Activated CD8-positive, alpha-beta memory T cell treated with anti-CD3 and anti-CD28 coated beads, Interleukin-2, amount 50 U/mL, for 24 hours (primary cell): ENCODE measurements at regions not wholly inside any gene's neighbourhood (a gene's known extent, or its start where the extent isn't known, plus 50 kb on each side); places are given as distances from the start of the nearest gene placed in this dataset.
"Not testable (repeated sequence)": the region's sequence is repeated elsewhere in the genome, so short reads cannot be mapped to it uniquely, and the experiment has no call there.

Source experiments
- DNase-seq: peaks from one replicate; pipeline ENCODE4 v3.0.0-alpha.2; 2020; ENCODE audit errors: extremely low read depth

- no peak for DNase-seq
These were observed 916.4 kb downstream of the UQCRFS1 start for GRCh38 chr19:28296506-28296905.

DNA sequence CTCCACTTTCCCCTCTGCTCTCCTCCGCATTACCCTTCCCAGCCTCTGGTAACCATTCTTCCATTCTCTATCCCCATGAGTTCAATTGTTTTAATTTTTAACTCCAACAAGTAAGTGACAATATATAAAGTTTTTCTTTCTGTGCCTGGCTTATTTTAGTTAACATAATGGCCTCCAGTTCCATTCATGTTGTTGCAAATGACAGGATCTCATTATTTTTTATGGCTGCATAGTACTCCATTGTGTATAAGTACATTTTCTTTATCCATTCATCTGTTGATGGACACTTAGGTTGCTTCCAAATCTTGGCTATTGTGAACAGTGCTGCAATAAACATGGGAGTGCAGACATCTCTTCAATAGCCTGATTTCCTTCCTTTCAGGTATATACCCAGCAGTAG lies 918.0 kb downstream of the UQCRFS1 start:
- DNase-seq, result not testable (repeated sequence)

DNA sequence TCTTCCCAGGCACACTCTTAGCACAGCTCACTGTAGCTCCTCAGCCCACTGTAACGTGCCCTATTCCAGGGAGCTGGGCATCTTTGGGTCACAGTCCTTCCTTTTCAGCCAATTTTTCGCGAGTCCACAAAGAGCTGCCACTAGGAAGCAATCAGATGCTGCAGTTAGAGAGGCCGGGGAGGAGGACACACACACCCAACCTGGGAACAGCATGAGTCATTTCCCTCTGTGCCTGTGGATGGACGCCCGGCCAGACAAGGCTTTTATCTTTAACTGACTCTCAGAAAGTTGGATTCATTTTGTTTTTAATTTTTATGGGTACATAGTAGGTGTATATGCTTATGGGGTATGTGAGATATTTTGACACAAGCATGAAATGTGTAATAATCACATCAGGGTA lies 918.6 kb downstream of the UQCRFS1 start:
- no peak for DNase-seq

DNA sequence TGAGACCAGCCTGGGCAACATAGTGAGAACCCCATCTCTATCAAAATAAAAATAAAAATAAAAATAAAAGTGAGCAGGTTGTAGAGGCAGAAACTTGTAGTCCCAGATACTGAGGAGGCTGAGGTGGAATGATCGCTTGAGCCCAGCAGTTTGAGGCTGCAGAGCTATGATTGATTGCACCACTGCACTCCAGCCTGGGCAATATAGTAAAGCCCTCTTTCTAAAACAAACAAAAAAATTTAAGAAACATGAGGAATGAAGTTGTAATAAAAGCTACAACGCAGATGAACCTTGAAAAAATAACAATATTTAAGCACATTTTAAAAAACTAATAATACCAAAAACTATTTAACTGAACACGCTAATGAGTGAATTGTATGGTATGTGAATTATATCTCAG lies 919.3 kb downstream of the UQCRFS1 start:
- DNase-seq, result no peak

- no peak for DNase-seq
These were observed 920.0 kb downstream of the UQCRFS1 start for GRCh38 chr19:28292822-28293500.

GRCh38 chr19:28291874-28292273 lies 921.1 kb downstream of the UQCRFS1 start:
- DNase-seq, result no peak

DNA sequence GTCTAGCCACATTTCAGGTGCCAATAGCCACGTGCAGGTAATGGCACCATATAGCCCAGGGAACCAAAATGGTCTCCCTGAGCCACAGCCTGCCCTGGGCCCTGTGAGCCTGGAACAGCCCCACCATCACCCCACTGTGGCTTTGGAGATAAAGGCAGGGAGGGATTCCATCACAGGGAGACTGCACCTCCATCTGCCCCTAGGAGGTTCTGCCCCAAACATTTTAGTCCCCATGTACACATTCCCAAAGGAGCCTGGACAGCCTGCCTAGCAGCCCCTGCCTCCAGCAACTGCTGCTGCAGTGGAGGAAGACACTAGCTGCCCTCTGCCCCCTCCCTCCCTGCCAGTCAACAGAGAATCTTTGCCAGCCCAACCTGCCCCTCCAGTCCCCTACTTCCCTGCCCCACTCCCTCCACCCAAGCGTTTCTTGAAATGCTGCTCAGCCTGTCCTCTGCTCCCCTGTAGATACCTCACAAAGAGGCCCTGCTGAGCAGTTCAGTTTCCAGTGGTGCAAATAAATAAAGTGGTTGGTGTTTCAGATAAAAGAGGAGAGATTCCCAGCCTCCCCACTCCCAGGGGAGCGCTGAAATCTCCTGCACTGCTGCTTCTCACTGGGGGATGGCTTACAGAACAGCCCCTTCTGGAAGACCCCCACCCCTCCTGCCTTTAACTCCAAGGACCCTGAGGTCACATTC lies 921.8 kb downstream of the UQCRFS1 start:
- no peak for DNase-seq

GRCh38 chr19:28289295-28290063 lies 923.5 kb downstream of the UQCRFS1 start:
- DNase-seq, result no peak

DNA sequence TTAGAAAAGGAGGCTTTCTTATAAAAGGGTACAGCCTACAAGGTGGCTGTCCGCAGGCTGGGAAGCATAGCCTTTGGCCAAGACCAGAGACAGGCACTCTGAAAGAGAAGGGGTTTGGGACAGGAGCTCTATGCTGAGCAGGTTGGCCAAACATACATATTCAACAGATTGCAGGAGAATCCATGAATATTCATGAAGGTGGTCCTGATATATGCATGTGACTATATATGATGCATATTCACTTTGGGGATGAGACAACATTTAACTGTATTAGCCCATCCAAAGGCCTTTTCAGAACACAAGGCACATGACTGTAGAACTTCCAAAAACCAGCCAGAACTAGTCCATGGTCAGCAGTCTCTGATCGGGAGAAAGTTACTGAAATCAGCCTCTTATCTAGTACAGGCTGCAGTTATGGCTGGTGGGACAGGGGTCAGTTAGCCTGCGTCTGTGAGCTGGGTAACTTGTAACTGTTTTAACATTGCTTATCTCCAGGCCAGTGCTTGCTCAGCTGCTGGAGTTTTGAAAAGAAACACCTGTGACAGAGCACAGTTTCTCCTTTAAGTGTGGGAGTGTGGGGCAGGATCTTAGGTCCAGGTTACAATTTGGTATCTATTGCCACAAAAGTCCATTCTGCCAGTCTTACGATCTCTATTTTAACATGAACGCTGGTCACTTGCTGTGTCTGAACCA lies 924.2 kb downstream of the UQCRFS1 start:
- no peak for DNase-seq

GRCh38 chr19:28285917-28286316 lies 927.0 kb downstream of the UQCRFS1 start:
- DNase-seq, result no peak

- DNase-seq, result no peak
These were observed 927.9 kb downstream of the UQCRFS1 start for GRCh38 chr19:28285078-28285477.

GRCh38 chr19:28284389-28284788 lies 928.6 kb downstream of the UQCRFS1 start:
- no peak for DNase-seq

DNA sequence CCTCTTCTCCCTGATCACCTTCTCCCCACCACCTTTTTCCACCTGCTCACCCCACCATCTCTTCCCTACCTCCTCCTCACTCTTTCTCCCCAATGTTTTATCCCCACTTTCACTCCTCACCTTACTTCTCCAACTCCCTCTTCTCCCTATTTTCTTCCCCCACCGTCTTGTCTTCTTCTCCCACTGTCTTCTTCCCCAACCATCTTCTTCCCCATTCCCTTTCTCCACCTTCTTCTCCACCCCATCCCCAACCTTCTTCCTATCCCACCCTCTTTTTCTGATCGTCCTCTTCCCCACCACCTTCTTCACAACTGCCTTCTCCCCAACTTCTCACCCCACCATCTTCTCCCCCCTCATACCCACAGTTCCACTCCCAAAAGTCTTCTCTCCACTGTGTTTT lies 929.4 kb downstream of the UQCRFS1 start:
- no peak for DNase-seq

DNA sequence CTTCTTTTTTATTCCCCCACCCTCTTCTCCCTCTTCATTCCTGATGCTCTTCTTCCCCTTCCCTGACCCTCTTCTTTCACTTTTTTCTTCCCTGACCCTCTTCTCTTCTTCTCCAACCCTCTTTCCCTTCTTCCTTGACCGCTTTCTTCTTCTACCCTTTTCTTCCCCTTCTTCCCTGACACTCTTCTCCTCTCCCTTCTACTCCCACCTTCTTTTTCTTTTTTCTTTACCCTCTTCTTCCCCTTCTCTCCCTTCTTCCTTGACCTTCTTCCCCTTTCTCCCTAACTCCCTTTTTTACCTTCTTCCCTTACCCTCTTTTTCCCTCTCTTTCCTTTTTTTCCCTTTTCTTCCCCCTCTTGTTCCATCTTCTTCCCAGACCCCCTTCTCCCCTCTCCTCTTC lies 931.3 kb downstream of the UQCRFS1 start:
- DNase-seq, result no peak

GRCh38 chr19:28264556-28264955 lies 948.4 kb downstream of the UQCRFS1 start:
- no peak for DNase-seq

DNA sequence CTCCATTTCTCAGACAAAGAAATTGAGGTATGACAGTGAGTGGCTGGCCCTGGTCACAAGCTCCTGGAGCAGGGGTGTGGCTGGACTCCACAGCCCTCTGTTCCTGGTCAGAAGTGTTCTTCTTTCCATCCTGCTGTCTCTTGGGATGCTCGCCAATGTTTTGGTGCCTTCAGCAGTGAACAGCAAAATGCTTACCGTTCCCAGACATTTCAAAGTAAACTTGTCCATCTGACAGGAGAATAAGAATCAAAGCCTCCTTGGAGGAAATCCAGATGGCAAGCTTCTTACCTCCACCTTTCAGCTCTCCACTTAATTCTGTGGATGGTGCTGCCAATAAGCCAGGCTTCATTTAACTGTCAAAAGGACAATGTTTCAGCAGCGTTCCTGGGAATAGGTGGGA lies 954.1 kb downstream of the UQCRFS1 start:
- no peak for DNase-seq

GRCh38 chr19:28257396-28257795 lies 955.6 kb downstream of the UQCRFS1 start:
- no peak for DNase-seq

- no peak for DNase-seq
These were observed 965.7 kb downstream of the UQCRFS1 start for GRCh38 chr19:28247243-28247642.

- DNase-seq, result no peak
These were observed 967.0 kb downstream of the UQCRFS1 start for GRCh38 chr19:28245937-28246336.

DNA sequence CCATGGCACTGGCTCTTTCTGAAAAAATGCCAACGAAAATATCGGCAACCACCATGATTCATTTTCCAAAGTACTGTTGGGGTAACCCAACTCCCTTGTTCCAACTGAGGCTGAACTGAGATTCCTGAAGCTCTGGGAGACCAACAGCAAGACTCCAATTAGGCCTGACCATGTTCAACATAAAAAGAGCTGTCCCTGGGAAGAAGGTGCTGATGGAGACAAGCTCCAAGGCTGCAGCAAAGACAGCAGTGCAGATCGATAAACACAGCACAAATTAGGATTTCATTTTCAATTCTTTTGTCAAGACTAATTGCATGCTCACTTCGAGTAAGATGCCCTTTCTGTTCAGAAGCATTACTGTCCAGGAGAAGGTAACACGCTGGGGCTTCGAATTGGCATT lies 968.0 kb downstream of the UQCRFS1 start:
- no peak for DNase-seq

DNA sequence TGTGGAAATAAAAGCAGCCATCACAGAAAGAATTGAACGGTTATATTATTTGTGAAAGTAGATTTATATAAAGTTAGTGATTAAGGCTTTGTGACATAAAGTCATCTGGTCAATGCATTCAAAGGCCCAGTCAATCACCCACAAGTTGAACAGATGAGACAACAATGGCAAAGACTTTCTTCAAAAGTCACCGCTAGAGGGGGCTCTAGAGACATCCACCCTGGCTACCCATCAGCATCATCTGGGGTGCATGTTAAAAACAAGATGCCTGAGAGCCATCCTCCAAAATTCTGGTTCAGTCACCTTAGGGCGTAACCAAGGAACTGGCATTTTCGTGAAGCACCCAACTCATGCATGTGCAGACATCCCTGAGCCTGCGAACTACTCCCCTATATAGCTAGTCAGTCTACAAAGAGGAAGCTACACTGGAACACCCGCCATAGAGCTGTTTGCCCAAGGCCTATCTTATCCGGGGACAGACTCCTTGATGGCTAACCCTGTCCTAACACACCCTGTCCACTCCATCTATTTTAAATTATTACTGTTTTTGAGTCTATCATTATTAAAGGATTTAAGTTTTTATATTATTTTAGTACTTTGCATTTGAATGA lies 970.5 kb downstream of the UQCRFS1 start:
- no peak for DNase-seq

GRCh38 chr19:28239270-28239669 lies 973.7 kb downstream of the UQCRFS1 start:
- DNase-seq, result no peak
